ENCODE measurements at regions not wholly inside any gene's neighbourhood (a gene's known extent, or its start where the extent isn't known, plus 50 kb on each side); places are given as distances from the start of the nearest gene placed in this dataset.

DNA sequence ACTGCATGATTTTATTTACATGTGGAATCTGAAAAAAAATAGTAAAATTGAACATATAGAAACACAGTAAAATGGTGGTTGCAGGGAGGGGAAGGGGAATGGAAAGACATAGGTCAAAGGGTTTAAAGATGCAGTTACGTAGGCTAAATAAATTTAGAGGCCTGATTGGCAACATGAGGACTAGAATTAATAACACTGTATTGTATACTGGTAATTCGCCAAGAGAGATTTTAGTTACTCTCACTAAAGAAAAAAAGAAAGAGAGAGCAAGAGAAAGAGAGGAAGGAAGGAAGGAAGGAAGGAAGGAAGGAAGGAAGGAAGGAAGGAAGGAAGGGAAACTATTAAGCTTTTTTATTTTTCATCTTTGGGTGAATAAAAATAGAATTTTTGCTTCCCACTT, 488.1 kb downstream of the PCDH10 start:
- Histone ChIP-seq H3K9me3 (no peaks in the 10 kb centered on the region), H3K4me1 (no peaks in the 10 kb centered on the region), H3K36me3 (no peaks in the 10 kb centered on the region), H3K27me3 (no peaks in the 10 kb centered on the region), H3K27ac (no peak overlapping the region), H3K4me3 (no peak overlapping the region)
- ATAC-seq (ENCODE audit: low FRiP score in 2 of 2) (no peak), DNase-seq (no peak)
- TF ChIP-seq EP300 (IDR thresholded peaks at IDR 0.05) (no peak), POLR2A (IDR thresholded peaks at IDR 0.05) (no peak), POLR2AphosphoS5 (IDR thresholded peaks at IDR 0.05) (no peak)
- TF ChIP-seq, protein P1, sequence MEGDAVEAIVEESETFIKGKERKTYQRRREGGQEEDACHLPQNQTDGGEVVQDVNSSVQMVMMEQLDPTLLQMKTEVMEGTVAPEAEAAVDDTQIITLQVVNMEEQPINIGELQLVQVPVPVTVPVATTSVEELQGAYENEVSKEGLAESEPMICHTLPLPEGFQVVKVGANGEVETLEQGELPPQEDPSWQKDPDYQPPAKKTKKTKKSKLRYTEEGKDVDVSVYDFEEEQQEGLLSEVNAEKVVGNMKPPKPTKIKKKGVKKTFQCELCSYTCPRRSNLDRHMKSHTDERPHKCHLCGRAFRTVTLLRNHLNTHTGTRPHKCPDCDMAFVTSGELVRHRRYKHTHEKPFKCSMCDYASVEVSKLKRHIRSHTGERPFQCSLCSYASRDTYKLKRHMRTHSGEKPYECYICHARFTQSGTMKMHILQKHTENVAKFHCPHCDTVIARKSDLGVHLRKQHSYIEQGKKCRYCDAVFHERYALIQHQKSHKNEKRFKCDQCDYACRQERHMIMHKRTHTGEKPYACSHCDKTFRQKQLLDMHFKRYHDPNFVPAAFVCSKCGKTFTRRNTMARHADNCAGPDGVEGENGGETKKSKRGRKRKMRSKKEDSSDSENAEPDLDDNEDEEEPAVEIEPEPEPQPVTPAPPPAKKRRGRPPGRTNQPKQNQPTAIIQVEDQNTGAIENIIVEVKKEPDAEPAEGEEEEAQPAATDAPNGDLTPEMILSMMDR (IDR thresholded peaks at IDR 0.05), result no peak
- WGBS, 2 donors, result 78 to 83% methylated on average over 2 of the region's 2 CpGs

DNA sequence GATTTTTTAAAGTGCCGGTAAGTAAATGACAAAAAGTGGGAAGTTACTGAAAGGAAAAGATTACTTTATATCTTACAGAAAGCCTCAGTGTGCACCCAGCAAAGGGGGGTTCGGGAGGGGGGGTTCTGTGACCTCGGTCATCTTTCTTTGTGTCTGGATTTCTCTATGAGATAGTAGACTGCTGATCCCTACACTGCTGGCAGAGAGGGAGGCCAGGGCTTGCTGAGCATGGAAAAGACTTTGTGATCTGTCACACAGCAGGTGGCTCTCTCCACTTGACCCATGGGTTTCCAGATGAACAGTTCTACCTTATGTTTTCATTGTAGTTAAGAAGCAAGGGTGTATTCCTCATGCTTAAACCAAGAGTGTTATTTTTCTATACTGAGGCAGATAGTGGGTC, 475.6 kb downstream of the PCDH10 start:
- no peak for TF ChIP-seq EP300 (IDR thresholded peaks at IDR 0.05)
- TF ChIP-seq POLR2A (IDR thresholded peaks at IDR 0.05), result no peak
- TF ChIP-seq, protein P1 (IDR thresholded peaks at IDR 0.05), result no peak
- TF ChIP-seq POLR2AphosphoS5 (IDR thresholded peaks at IDR 0.05), result no peak
- H3K36me3 ChIP-seq, result no peaks in the 10 kb centered on the region
- ATAC-seq (ENCODE audit: low FRiP score in 2 of 2), result no peak
- H3K27me3 ChIP-seq, result no peaks in the 10 kb centered on the region
- 31 to 49% methylated on average over 3 of the region's 3 CpGs for WGBS, 2 donors
- no peak overlapping the region for H3K27ac ChIP-seq
- DNase-seq, result no peak
- no peak overlapping the region for H3K4me3 ChIP-seq
- no peaks in the 10 kb centered on the region for H3K4me1 ChIP-seq
- H3K9me3 ChIP-seq, result no peaks in the 10 kb centered on the region

DNA sequence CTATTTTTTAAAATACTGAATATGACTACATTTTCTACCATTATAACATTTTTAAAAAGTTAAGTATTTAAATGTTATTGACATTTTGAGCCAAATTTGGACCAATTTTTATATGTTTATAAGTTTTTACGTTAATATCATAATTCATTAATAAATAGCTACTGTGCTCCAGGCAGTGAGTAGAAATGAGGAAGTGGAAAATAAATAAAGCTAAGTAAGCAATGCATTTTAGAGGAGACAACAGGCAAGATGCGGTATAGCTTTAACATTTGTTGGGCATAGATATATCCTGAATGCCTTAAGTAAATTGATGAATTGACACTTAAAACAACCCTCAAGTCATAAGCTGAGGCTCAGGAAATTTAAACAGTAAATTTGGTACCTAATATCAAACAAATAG, 474.8 kb downstream of the PCDH10 start:
- Histone ChIP-seq H3K4me1 (no peaks in the 10 kb centered on the region), H3K9me3 (no peaks in the 10 kb centered on the region), H3K36me3 (no peaks in the 10 kb centered on the region), H3K27me3 (no peaks in the 10 kb centered on the region), H3K4me3 (no peak overlapping the region), H3K27ac (no peak overlapping the region)
- TF ChIP-seq, protein P1 (IDR thresholded peaks at IDR 0.05), result no peak
- TF ChIP-seq POLR2A (IDR thresholded peaks at IDR 0.05), result no peak
- no peak for TF ChIP-seq EP300 (IDR thresholded peaks at IDR 0.05)
- TF ChIP-seq POLR2AphosphoS5 (IDR thresholded peaks at IDR 0.05), result no peak
- ATAC-seq (ENCODE audit: low FRiP score in 2 of 2) (no peak), DNase-seq (no peak)
- WGBS, 2 donors, result 65 to 71% methylated on average over 2 of the region's 2 CpGs

DNA sequence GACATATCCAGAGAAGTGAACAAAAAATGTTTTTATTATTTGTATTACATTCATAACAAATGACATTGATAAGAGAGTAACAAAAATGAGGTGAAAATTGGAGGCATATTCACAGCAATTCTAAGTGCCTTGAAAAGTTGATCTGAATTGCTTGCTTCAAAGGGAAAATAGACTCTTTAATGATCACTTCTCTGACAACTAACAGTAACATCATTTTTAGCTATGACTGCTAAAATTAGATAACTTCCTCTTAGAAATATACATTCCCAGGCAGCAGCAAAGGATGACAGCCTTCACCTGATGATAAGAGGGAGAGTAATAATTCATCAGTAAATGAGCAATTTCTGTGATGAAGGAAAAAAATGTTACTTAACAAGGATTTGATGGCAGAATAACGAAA, 472.5 kb downstream of the PCDH10 start:
- H3K4me1 ChIP-seq, result no peaks in the 10 kb centered on the region
- no peaks in the 10 kb centered on the region for H3K36me3 ChIP-seq
- no peak overlapping the region for H3K4me3 ChIP-seq
- no peak overlapping the region for H3K27ac ChIP-seq
- 53 to 69% methylated on average over 1 of the region's 1 CpG for WGBS, 2 donors
- H3K27me3 ChIP-seq, result no peaks in the 10 kb centered on the region
- TF ChIP-seq EP300 (IDR thresholded peaks at IDR 0.05) (no peak), POLR2A (IDR thresholded peaks at IDR 0.05) (no peak), POLR2AphosphoS5 (IDR thresholded peaks at IDR 0.05) (no peak)
- TF ChIP-seq, protein P1 (IDR thresholded peaks at IDR 0.05), result no peak
- DNase-seq (no peak), ATAC-seq (ENCODE audit: low FRiP score in 2 of 2) (no peak)
- H3K9me3 ChIP-seq, result no peaks in the 10 kb centered on the region

DNA sequence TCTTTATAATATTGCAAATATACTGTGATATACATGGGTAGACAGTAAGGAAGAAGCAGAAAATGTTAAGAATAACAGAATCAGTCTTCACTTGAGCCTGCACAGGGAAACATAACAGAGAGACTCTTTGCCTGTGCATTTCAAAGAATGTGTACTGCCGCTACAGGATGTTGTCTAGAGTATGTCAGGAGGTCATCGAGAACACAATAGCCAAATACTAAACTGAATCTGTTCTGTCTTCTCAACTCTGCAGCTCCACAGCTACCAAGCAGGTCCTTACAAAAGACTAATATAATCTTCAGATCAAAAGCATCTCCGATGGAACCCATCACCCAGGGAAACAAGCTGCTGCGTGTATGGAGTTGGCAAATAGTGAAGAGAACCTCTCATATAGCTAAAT, 471.5 kb downstream of the PCDH10 start:
- no peak for TF ChIP-seq EP300 (IDR thresholded peaks at IDR 0.05)
- no peak for TF ChIP-seq POLR2AphosphoS5 (IDR thresholded peaks at IDR 0.05)
- TF ChIP-seq POLR2A (IDR thresholded peaks at IDR 0.05), result no peak
- TF ChIP-seq, protein P1 (IDR thresholded peaks at IDR 0.05), result no peak
- 53 to 59% methylated on average over 4 of the region's 4 CpGs for WGBS, 2 donors
- Histone ChIP-seq H3K4me1 (no peaks in the 10 kb centered on the region), H3K27ac (no peak overlapping the region), H3K36me3 (no peaks in the 10 kb centered on the region), H3K4me3 (no peak overlapping the region), H3K27me3 (no peaks in the 10 kb centered on the region), H3K9me3 (no peaks in the 10 kb centered on the region)
- ATAC-seq (ENCODE audit: low FRiP score in 2 of 2) (no peak), DNase-seq (no peak)

All from upper lobe of left lung (tissue), 6 donors.